ENCODE measurements at regions not wholly inside any gene's neighbourhood (a gene's known extent, or its start where the extent isn't known, plus 50 kb on each side); places are given as distances from the start of the nearest gene placed in this dataset.
"Not testable (repeated sequence)": the region's sequence is repeated elsewhere in the genome, so short reads cannot be mapped to it uniquely, and the experiment has no call there.

GRCh38 chr20:25989196-25989595 is 292.5 kb upstream of the ZNF337 start:
- no peak for FAIRE-seq

GRCh38 chr20:25987928-25988560 is 291.4 kb upstream of the ZNF337 start:
- H3K9me3 ChIP-seq (ENCODE audit: control insufficient read depth in 2 of 3, insufficient read depth in 1 of 3, low read length in 3 of 3); H3K4me3 ChIP-seq (ENCODE audit: low read length in 3 of 3); H3K27ac ChIP-seq (ENCODE audit: low read depth in 2 of 2, low read length in 2 of 2); H3K27me3 ChIP-seq (ENCODE audit: control insufficient read depth, insufficient read depth, low read length); H3K4me1 ChIP-seq (ENCODE audit: control insufficient read depth in 2 of 3, insufficient read depth in 2 of 3, low read depth in 1 of 3, low read length in 3 of 3); FAIRE-seq; H3K36me3 ChIP-seq (ENCODE audit: control insufficient read depth in 2 of 3, insufficient read depth in 3 of 3, low read length in 3 of 3); DNase-seq; H3K9ac ChIP-seq (ENCODE audit: low read length in 3 of 3); intact Hi-C loops (cut with DNase I): not testable (repeated sequence)

More at GRCh38 chr20:25989196-25989595, 292.5 kb upstream of the ZNF337 start:
- H3K27me3 ChIP-seq (ENCODE audit: control insufficient read depth, insufficient read depth, low read length): no peaks in the 10 kb centered on the region
- no peak for DNase-seq
- no peaks in the 10 kb centered on the region for H3K36me3 ChIP-seq (ENCODE audit: control insufficient read depth in 2 of 3, insufficient read depth in 3 of 3, low read length in 3 of 3)
- TF ChIP-seq CTCF (IDR thresholded peaks at IDR 0.05; ENCODE audit: borderline replicate concordance, extremely low read depth, insufficient read depth): no peak
- H3K9me3 ChIP-seq (ENCODE audit: control insufficient read depth in 2 of 3, insufficient read depth in 1 of 3, low read length in 3 of 3): no peaks in the 10 kb centered on the region
- intact Hi-C loops (cut with DNase I): no loop called here
- H3K27ac ChIP-seq (ENCODE audit: low read depth in 2 of 2, low read length in 2 of 2): no peak overlapping the region
- no peaks in the 10 kb centered on the region for H3K4me1 ChIP-seq (ENCODE audit: control insufficient read depth in 2 of 3, insufficient read depth in 2 of 3, low read depth in 1 of 3, low read length in 3 of 3)
- H3K9ac ChIP-seq (ENCODE audit: low read length in 3 of 3): no peak overlapping the region
- H3K4me3 ChIP-seq (ENCODE audit: low read length in 3 of 3): no peak overlapping the region

GRCh38 chr20:25987073-25987927 is 290.6 kb upstream of the ZNF337 start:
- H3K9me3 ChIP-seq (ENCODE audit: control insufficient read depth in 2 of 3, insufficient read depth in 1 of 3, low read length in 3 of 3): no peaks in the 10 kb centered on the region
- no peaks in the 10 kb centered on the region for H3K4me1 ChIP-seq (ENCODE audit: control insufficient read depth in 2 of 3, insufficient read depth in 2 of 3, low read depth in 1 of 3, low read length in 3 of 3)
- H3K4me3 ChIP-seq (ENCODE audit: low read length in 3 of 3): peak overlapping the region in 2 of 3 donors; percentile 39 to 44
- intact Hi-C loops (cut with DNase I): no loop called here
- DNase-seq (peak; percentile 77 to 85 (median 83)), FAIRE-seq (no peak)
- no peak overlapping the region for H3K9ac ChIP-seq (ENCODE audit: low read length in 3 of 3)
- H3K27ac ChIP-seq (ENCODE audit: low read depth in 2 of 2, low read length in 2 of 2): no peak overlapping the region
- no peaks in the 10 kb centered on the region for H3K27me3 ChIP-seq (ENCODE audit: control insufficient read depth, insufficient read depth, low read length)
- TF ChIP-seq CTCF (IDR thresholded peaks at IDR 0.05; ENCODE audit: borderline replicate concordance, extremely low read depth, insufficient read depth): no peak
- no peaks in the 10 kb centered on the region for H3K36me3 ChIP-seq (ENCODE audit: control insufficient read depth in 2 of 3, insufficient read depth in 3 of 3, low read length in 3 of 3)

GRCh38 chr20:25985597-25985996 is 288.9 kb upstream of the ZNF337 start:
- Histone ChIP-seq H3K9me3 (ENCODE audit: control insufficient read depth in 2 of 3, insufficient read depth in 1 of 3, low read length in 3 of 3) (no peaks in the 10 kb centered on the region), H3K9ac (ENCODE audit: low read length in 3 of 3) (no peak overlapping the region), H3K4me3 (ENCODE audit: low read length in 3 of 3) (no peak overlapping the region), H3K27me3 (ENCODE audit: control insufficient read depth, insufficient read depth, low read length) (no peaks in the 10 kb centered on the region), H3K4me1 (ENCODE audit: control insufficient read depth in 2 of 3, insufficient read depth in 2 of 3, low read depth in 1 of 3, low read length in 3 of 3) (no peaks in the 10 kb centered on the region), H3K27ac (ENCODE audit: low read depth in 2 of 2, low read length in 2 of 2) (no peak overlapping the region), H3K36me3 (ENCODE audit: control insufficient read depth in 2 of 3, insufficient read depth in 3 of 3, low read length in 3 of 3) (no peaks in the 10 kb centered on the region)
- no peak for TF ChIP-seq CTCF (IDR thresholded peaks at IDR 0.05; ENCODE audit: borderline replicate concordance, extremely low read depth, insufficient read depth)
- DNase-seq: no peak
- intact Hi-C loops (cut with DNase I): no loop called here
- FAIRE-seq: no peak
